IMR-90 (cell line): ENCODE measurements at regions not wholly inside any gene's neighbourhood (a gene's known extent, or its start where the extent isn't known, plus 50 kb on each side); places are given as distances from the start of the nearest gene placed in this dataset.

Source experiments
- ATAC-seq: fragments of 200-7000 bp; cut with Tn5 transposase; 2 replicates; pipeline ENCODE4 v1.9.1; 2020; ENCODE audit warnings: low read depth, mild to moderate bottlenecking, moderate library complexity
- BruUV-seq: library from RNA; stranded (reverse); fragments of 400-500 nt; replicated peaks from 2 replicates; lab custom pipeline; 2021; lab: Mats Ljungman, UMichigan
- CTCF ChIA-PET: fragments of 300-600 bp; formaldehyde crosslinking; extraction: SDS; loops from one replicate; lab custom pipeline; 2021; ENCODE audit warnings: antibody characterized with exemption; lab: Yijun Ruan, JAX
- POLR2A ChIA-PET: fragments of 300-600 bp; sonication (Branson Sonifier 250); formaldehyde crosslinking; loops from one replicate; lab custom pipeline; 2022; ENCODE audit warnings: antibody characterized with exemption; ENCODE audit not compliant: unreplicated experiment; lab: Charles Lee
- DNase-seq: peaks from one replicate; pipeline ENCODE4 v3.0.0; 2013
- H2AFZ ChIP-seq: replicated peaks from 2 replicates; pipeline ENCODE3; 2013; ENCODE audit warnings: low read length, mild to moderate bottlenecking; ENCODE audit not compliant: poor library complexity
- H2AK5ac ChIP-seq: 2 replicates; pipeline ENCODE4 v1.6.1; 2013; ENCODE audit warnings: low read depth, low read length, inconsistent platforms
- H2AK9ac ChIP-seq: replicated peaks from 2 replicates; pipeline ENCODE3; 2013; ENCODE audit warnings: mild to moderate bottlenecking, low read depth, low read length, moderate library complexity; ENCODE audit not compliant: poor library complexity
- H2BK120ac ChIP-seq: 2 replicates; pipeline ENCODE4 v1.6.1; 2013; ENCODE audit warnings: low read depth, low read length, inconsistent platforms
- H2BK15ac ChIP-seq: 3 replicates; pipeline ENCODE4 v1.6.1; 2013; ENCODE audit warnings: low read depth, low read length, inconsistent platforms
- H2BK20ac ChIP-seq: 2 replicates; pipeline ENCODE4 v1.6.1; 2013; ENCODE audit warnings: low read depth, mild to moderate bottlenecking, inconsistent platforms, low read length, moderate library complexity
- H2BK5ac ChIP-seq: 2 replicates; pipeline ENCODE4 v1.6.1; 2013; ENCODE audit warnings: mild to moderate bottlenecking, low read depth, low read length, inconsistent platforms; ENCODE audit not compliant: poor library complexity, severe bottlenecking
- H3K14ac ChIP-seq: replicated peaks from 2 replicates; pipeline ENCODE4 v1.6.1; 2013; ENCODE audit warnings: low read depth, low read length, inconsistent platforms
- H3K18ac ChIP-seq: 2 replicates; pipeline ENCODE4 v1.6.1; 2013; ENCODE audit warnings: low read depth, low read length, control low read depth
- H3K23ac ChIP-seq: 2 replicates; pipeline ENCODE4 v1.6.1; 2013; ENCODE audit warnings: low read depth, low read length, inconsistent platforms
- H3K27ac ChIP-seq: 2 replicates; pipeline ENCODE4 v1.5.1; 2013; ENCODE audit warnings: mild to moderate bottlenecking, control low read depth, low read length; ENCODE audit not compliant: insufficient read depth
- H3K27me3 ChIP-seq: 2 replicates; pipeline ENCODE4 v1.6.1; 2013; ENCODE audit warnings: low read length; ENCODE audit not compliant: control insufficient read depth, insufficient read depth
- H3K36me3 ChIP-seq: 2 replicates; pipeline ENCODE4 v1.6.1; 2013; ENCODE audit warnings: low read length, mixed read lengths; ENCODE audit not compliant: control insufficient read depth, insufficient read depth
- H3K4ac ChIP-seq: 2 replicates; pipeline ENCODE4 v1.6.1; 2013; ENCODE audit warnings: low read depth, low read length, inconsistent platforms
- H3K4me1 ChIP-seq: 2 replicates; pipeline ENCODE4 v1.6.1; 2013; ENCODE audit warnings: low read length, mixed read lengths; ENCODE audit not compliant: control insufficient read depth, insufficient read depth
- H3K4me2 ChIP-seq: 2 replicates; pipeline ENCODE4 v1.6.1; 2013; ENCODE audit warnings: low read depth, mild to moderate bottlenecking, control low read depth, low read length, moderate library complexity
- H3K4me3 ChIP-seq: 2 replicates; pipeline ENCODE4 v1.5.1; 2013; ENCODE audit warnings: low read depth, mild to moderate bottlenecking, control low read depth, low read length, moderate library complexity; ENCODE audit not compliant: insufficient read depth
- H3K56ac ChIP-seq: 2 replicates; pipeline ENCODE4 v1.6.1; 2013; ENCODE audit warnings: low read length, inconsistent platforms; ENCODE audit not compliant: insufficient read depth; ENCODE audit errors: extremely low read depth
- H3K79me1 ChIP-seq, 2 experiments: 2 replicates each; pipeline ENCODE4 v1.6.1; 2013; ENCODE audit warnings: low read length in 2 of 2, inconsistent platforms in 1 of 2, low read depth in 1 of 2
- H3K9ac ChIP-seq: 2 replicates; pipeline ENCODE4 v1.6.1; 2013; ENCODE audit warnings: low read depth, low read length, control low read depth
- H3K9me1 ChIP-seq: 2 replicates; pipeline ENCODE4 v1.6.1; 2013; ENCODE audit warnings: low read length, inconsistent platforms; ENCODE audit not compliant: insufficient read depth
- H3K9me3 ChIP-seq: 2 replicates; pipeline ENCODE4 v1.6.1; 2013; ENCODE audit warnings: low read length; ENCODE audit not compliant: control insufficient read depth, insufficient read depth
- H4K20me1 ChIP-seq: 2 replicates; pipeline ENCODE4 v1.6.1; 2013; ENCODE audit warnings: low read length, inconsistent platforms; ENCODE audit not compliant: insufficient read depth
- H4K5ac ChIP-seq: 2 replicates; pipeline ENCODE4 v1.6.1; 2013; ENCODE audit warnings: mild to moderate bottlenecking, low read depth, low read length, control low read depth
- H4K8ac ChIP-seq, 2 experiments: 2 replicates each; pipeline ENCODE4 v1.6.1; 2013; ENCODE audit warnings: low read depth in 2 of 2, low read length in 2 of 2, control low read depth in 1 of 2, inconsistent platforms in 1 of 2
- H4K91ac ChIP-seq: 2 replicates; pipeline ENCODE4 v1.6.1; 2013; ENCODE audit warnings: low read depth, low read length, inconsistent platforms; ENCODE audit not compliant: insufficient read depth
- CHD1 ChIP-seq: IDR thresholded peaks from 2 replicates; pipeline ENCODE4 v1.6.1; 2012; ENCODE audit warnings: low read depth, low read length, improper control_type of control experiment
- SMC3 ChIP-seq: fragments of 150-350 bp; IDR thresholded peaks from 2 replicates; pipeline ENCODE4 v1.6.1; 2016; ENCODE audit warnings: low read depth, mild to moderate bottlenecking, antibody characterized with exemption, low read length, moderate library complexity
- WGBS, 2 experiments: methylation state at CpG; one replicate each; pipeline versions ENCODE4 v1.1.5 to v1.1.7; 2013; ENCODE audit warnings: missing lambda C conversion rate in 2 of 2; ENCODE audit not compliant: insufficient read length in 1 of 2; ENCODE audit errors: extremely low coverage in 2 of 2; 5-methylcytosine and 5-hydroxymethylcytosine counted together
- dilution Hi-C: fragments of 300-500 bp; cut with HindIII; formaldehyde crosslinking; loops from one replicate; pipeline ENCODE4 v1.14.3; 2018; ENCODE audit warnings: low sequenced_read_pairs; ENCODE audit not compliant: unreplicated experiment
- in situ Hi-C: fragments of 300-500 bp; cut with MboI; formaldehyde crosslinking; loops from 3 replicates; pipeline ENCODE4 v1.14.3; 2019; ENCODE audit warnings: low sequenced_read_pairs, inconsistent platforms, mixed read lengths
- intact Hi-C: fragments of 100-400 bp; cut with micrococcal nuclease; formaldehyde crosslinking; loops from 2 replicates; pipeline ENCODE4 v1.10.0; 2022
- TF ChIP-seq, protein P1 (sequence below): fragments of 150-350 bp; IDR thresholded peaks from 2 replicates; pipeline ENCODE4 v1.6.1; 2017; ENCODE audit warnings: mild to moderate bottlenecking, antibody characterized with exemption, low read length, low read depth

DNA sequence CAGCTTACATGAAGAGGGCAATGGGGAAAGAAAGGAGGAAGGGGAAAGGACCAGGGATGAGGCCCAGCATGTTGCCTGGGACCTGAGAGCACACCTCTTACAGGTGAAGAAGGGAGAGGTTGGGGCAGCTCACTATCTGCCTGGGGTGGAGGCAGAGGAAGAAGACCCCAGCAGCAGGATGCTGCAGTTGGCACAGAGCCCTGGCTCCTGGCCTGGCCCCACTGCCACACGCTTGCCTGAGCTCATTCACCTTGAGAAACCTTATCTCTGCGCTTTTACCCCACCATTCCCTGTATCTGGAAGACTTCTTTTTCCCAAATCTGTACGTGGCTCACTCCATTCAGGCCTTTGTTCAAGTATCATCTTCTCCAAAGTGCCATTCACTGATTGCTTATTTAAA, 147.8 kb upstream of the TMEM72 start:
- DNase-seq (no peak), ATAC-seq (no peak)
- POLR2A ChIA-PET: no interaction called here
- H2BK20ac ChIP-seq: no peak overlapping the region
- H2BK5ac ChIP-seq: no peak overlapping the region
- H3K4me1 ChIP-seq: no peaks in the 10 kb centered on the region
- CTCF ChIA-PET: no interaction called here
- no peak overlapping the region for H3K14ac ChIP-seq
- H2BK120ac ChIP-seq: no peak overlapping the region
- no peak overlapping the region for H2AK9ac ChIP-seq
- H4K5ac ChIP-seq: no peak overlapping the region
- H4K20me1 ChIP-seq: no peaks in the 10 kb centered on the region
- no peaks in the 10 kb centered on the region for H3K36me3 ChIP-seq
- no TSS peak for BruUV-seq
- H2AFZ ChIP-seq: no peak overlapping the region
- no peaks in the 10 kb centered on the region for H3K9me3 ChIP-seq
- no peaks in the 10 kb centered on the region for H3K79me1 ChIP-seq
- no peak overlapping the region for H3K4me2 ChIP-seq
- no peak overlapping the region for H3K4me3 ChIP-seq
- no peak overlapping the region for H3K23ac ChIP-seq
- no peak overlapping the region for H3K27ac ChIP-seq
- H2BK15ac ChIP-seq: no peak overlapping the region
- no peak overlapping the region for H3K9ac ChIP-seq
- dilution Hi-C loops: no loop called here
- no peak overlapping the region for H3K4ac ChIP-seq
- H4K8ac ChIP-seq: no peak overlapping the region
- TF ChIP-seq SMC3 (no peak), CHD1 (no peak)
- TF ChIP-seq, protein P1, sequence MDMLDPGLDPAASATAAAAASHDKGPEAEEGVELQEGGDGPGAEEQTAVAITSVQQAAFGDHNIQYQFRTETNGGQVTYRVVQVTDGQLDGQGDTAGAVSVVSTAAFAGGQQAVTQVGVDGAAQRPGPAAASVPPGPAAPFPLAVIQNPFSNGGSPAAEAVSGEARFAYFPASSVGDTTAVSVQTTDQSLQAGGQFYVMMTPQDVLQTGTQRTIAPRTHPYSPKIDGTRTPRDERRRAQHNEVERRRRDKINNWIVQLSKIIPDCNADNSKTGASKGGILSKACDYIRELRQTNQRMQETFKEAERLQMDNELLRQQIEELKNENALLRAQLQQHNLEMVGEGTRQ: no peak
- no peaks in the 10 kb centered on the region for H3K27me3 ChIP-seq
- H3K9me1 ChIP-seq: no peaks in the 10 kb centered on the region
- H3K18ac ChIP-seq: no peak overlapping the region
- no peak overlapping the region for H3K56ac ChIP-seq
- no peak overlapping the region for H2AK5ac ChIP-seq
- 100% methylated on average over 2 of the region's 3 CpGs; no CpG with 5 or more reads in 1 of the 2 experiments for WGBS, 2 experiments
- in situ Hi-C loops: no loop called here
- no peak overlapping the region for H4K91ac ChIP-seq
- intact Hi-C loops: no loop called here
